Natural killer cell (primary cell): ENCODE measurements at regions not wholly inside any gene's neighbourhood (a gene's known extent, or its start where the extent isn't known, plus 50 kb on each side); places are given as distances from the start of the nearest gene placed in this dataset.

Source experiments
- ATAC-seq, 3 donors: fragments of 150-1000 bp in 2 of 3; fragments of 200-7000 bp in 1 of 3; cut with Tn5 transposase; 1 replicate in 1 of 3; 2 replicates in 2 of 3; pipeline ENCODE4 v1.10.0; 2021; ENCODE audit warnings: mild to moderate bottlenecking in 2 of 3, moderate library complexity in 2 of 3
- DNase-seq, 2 donors: peaks; one replicate each; pipeline versions ENCODE4 v3.0.0 to v3.0.0-alpha.2; 2013 to 2021; ENCODE audit warnings: mixed read lengths in 1 of 2
- H3K27ac ChIP-seq: one replicate; pipeline ENCODE4 v1.5.1; 2013; ENCODE audit warnings: mild to moderate bottlenecking, low read length
- H3K27me3 ChIP-seq: one replicate; pipeline ENCODE4 v1.6.1; 2013; ENCODE audit warnings: low read length; ENCODE audit not compliant: control insufficient read depth, insufficient read depth
- H3K36me3 ChIP-seq: one replicate; pipeline ENCODE4 v1.6.1; 2013; ENCODE audit warnings: low read length; ENCODE audit not compliant: control insufficient read depth, insufficient read depth
- H3K4me1 ChIP-seq: one replicate; pipeline ENCODE4 v1.6.1; 2013; ENCODE audit warnings: low read length; ENCODE audit not compliant: control insufficient read depth, insufficient read depth
- H3K4me3 ChIP-seq: one replicate; pipeline ENCODE4 v1.5.1; 2013; ENCODE audit warnings: low read length
- H3K9me3 ChIP-seq: one replicate; pipeline ENCODE4 v1.6.1; 2013; ENCODE audit warnings: low read length; ENCODE audit not compliant: control insufficient read depth, insufficient read depth
- H3K27ac Mint-ChIP-seq, 2 donors: one replicate each; pipeline ENCODE4 v1.8.0; 2022; ENCODE audit warnings: mild to moderate bottlenecking in 2 of 2, mixed read lengths in 2 of 2, moderate library complexity in 1 of 2
- H3K27me3 Mint-ChIP-seq, 2 donors: one replicate each; pipeline ENCODE4 v1.8.0; 2022; ENCODE audit warnings: low read depth in 2 of 2, mixed read lengths in 2 of 2
- H3K36me3 Mint-ChIP-seq: one replicate; pipeline ENCODE4 v1.8.0; 2022; ENCODE audit warnings: mixed read lengths
- H3K4me1 Mint-ChIP-seq, 2 donors: one replicate each; pipeline ENCODE4 v1.8.0; 2022; ENCODE audit warnings: mixed read lengths in 2 of 2
- H3K4me3 Mint-ChIP-seq: one replicate; pipeline ENCODE4 v1.8.0; 2022; ENCODE audit warnings: mild to moderate bottlenecking, moderate library complexity, mixed read lengths
- H3K9me3 Mint-ChIP-seq, 2 donors: one replicate each; pipeline ENCODE4 v1.8.0; 2022; ENCODE audit warnings: mixed read lengths in 2 of 2
- CTCF ChIP-seq: fragments of 200-600 bp; IDR thresholded peaks from one replicate; pipeline ENCODE4 v1.8.0; 2022; ENCODE audit warnings: antibody characterized with exemption
- WGBS: methylation state at CpG from one replicate; pipeline ENCODE4 v1.1.7; 2013; ENCODE audit warnings: missing lambda C conversion rate; ENCODE audit not compliant: insufficient coverage; 5-methylcytosine and 5-hydroxymethylcytosine counted together
- intact Hi-C: fragments of 100-400 bp; cut with micrococcal nuclease; formaldehyde crosslinking; loops from one replicate; pipeline ENCODE4 v1.14.2; 2022

- DNase-seq (no peak), ATAC-seq (no peak)
- Mint-ChIP-seq H3K4me3 (no peak overlapping the region), H3K27ac (no peak overlapping the region), H3K36me3 (no peaks in the 10 kb centered on the region), H3K9me3 (no peaks in the 10 kb centered on the region), H3K27me3 (no peaks in the 10 kb centered on the region), H3K4me1 (no peaks in the 10 kb centered on the region)
- Histone ChIP-seq H3K4me1 (no peaks in the 10 kb centered on the region), H3K27me3 (no peaks in the 10 kb centered on the region), H3K4me3 (no peak overlapping the region), H3K27ac (no peak overlapping the region), H3K36me3 (no peaks in the 10 kb centered on the region), H3K9me3 (no peaks in the 10 kb centered on the region)
- 94% methylated on average over 6 of the region's 6 CpGs for WGBS
- no peak for TF ChIP-seq CTCF
- intact Hi-C loops = no loop called here
These were observed 62.6 kb upstream of the NTF3 start for GRCh38 chr12:5369298-5369697.

DNA sequence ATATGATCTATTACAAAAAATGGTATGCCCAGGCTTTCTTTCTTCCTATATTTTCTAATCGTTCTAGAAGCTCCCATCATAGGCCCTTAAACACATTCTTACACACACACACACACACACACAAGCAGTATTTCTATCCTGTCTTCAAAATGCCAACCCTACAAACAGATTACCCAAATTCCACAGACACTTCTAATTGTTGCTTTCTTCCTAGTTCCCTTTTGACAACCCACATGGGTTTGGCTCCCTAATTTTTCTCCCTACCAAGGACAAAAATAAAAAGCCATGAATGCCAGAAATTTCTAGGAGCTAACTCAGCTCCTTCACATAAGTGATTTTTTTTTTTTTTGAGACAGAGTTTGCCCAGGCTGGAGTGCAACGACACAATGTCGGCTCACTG lies 60.3 kb upstream of the NTF3 start:
- no peaks in the 10 kb centered on the region for H3K4me1 ChIP-seq
- ATAC-seq (no peak), DNase-seq (no peak)
- H3K27ac ChIP-seq = no peak overlapping the region
- intact Hi-C loops = no loop called here
- H3K4me3 ChIP-seq = no peak overlapping the region
- TF ChIP-seq CTCF = no peak
- no peak overlapping the region for H3K27ac Mint-ChIP-seq
- 84% methylated on average over 3 of the region's 3 CpGs for WGBS
- no peaks in the 10 kb centered on the region for H3K27me3 ChIP-seq
- no peaks in the 10 kb centered on the region for H3K4me1 Mint-ChIP-seq
- no peaks in the 10 kb centered on the region for H3K36me3 ChIP-seq
- no peak overlapping the region for H3K4me3 Mint-ChIP-seq
- peaks cover 0 to 11% of the 10 kb centered on the region in 2 donors for H3K27me3 Mint-ChIP-seq
- H3K9me3 Mint-ChIP-seq = no peaks in the 10 kb centered on the region
- H3K9me3 ChIP-seq = no peaks in the 10 kb centered on the region
- H3K36me3 Mint-ChIP-seq = no peaks in the 10 kb centered on the region

DNA sequence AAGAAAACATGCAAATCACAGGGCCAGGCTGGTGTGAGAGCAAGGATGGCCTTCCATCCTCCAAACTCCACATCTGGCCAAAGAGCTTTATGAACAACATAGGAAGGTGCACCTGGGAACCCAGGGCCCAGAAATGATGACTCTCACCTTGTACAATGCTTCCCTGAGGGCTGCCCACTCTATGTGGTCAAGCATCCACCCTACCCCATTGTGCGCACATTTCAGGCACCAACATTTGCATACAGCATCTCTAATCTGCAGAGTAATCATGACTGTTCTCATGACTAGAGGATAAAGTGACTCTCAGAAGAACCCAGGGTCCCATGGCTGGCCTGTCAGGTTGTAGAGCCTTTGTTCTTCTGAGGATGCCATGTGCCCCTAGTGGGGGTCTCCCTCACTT lies 57.2 kb upstream of the NTF3 start:
- intact Hi-C loops = no loop called here
- Mint-ChIP-seq H3K4me3 (no peak overlapping the region), H3K36me3 (no peaks in the 10 kb centered on the region), H3K4me1 (no peaks in the 10 kb centered on the region), H3K9me3 (no peaks in the 10 kb centered on the region), H3K27ac (no peak overlapping the region), H3K27me3 (peaks cover 0 to 11% of the 10 kb centered on the region in 2 donors)
- 86% methylated on average over 1 of the region's 1 CpG for WGBS
- no peak for ATAC-seq
- Histone ChIP-seq H3K9me3 (no peaks in the 10 kb centered on the region), H3K27me3 (no peaks in the 10 kb centered on the region), H3K4me1 (no peaks in the 10 kb centered on the region), H3K27ac (no peak overlapping the region), H3K36me3 (no peaks in the 10 kb centered on the region), H3K4me3 (no peak overlapping the region)
- no peak for DNase-seq
- TF ChIP-seq CTCF = no peak

GRCh38 chr12:5375547-5376295 lies 56.2 kb upstream of the NTF3 start:
- Histone ChIP-seq H3K27ac (no peak overlapping the region), H3K9me3 (no peaks in the 10 kb centered on the region), H3K27me3 (no peaks in the 10 kb centered on the region), H3K4me1 (no peaks in the 10 kb centered on the region), H3K4me3 (no peak overlapping the region), H3K36me3 (no peaks in the 10 kb centered on the region)
- TF ChIP-seq CTCF = no peak
- no peaks in the 10 kb centered on the region for H3K4me1 Mint-ChIP-seq
- H3K9me3 Mint-ChIP-seq = no peaks in the 10 kb centered on the region
- intact Hi-C loops = no loop called here
- no peaks in the 10 kb centered on the region for H3K36me3 Mint-ChIP-seq
- H3K4me3 Mint-ChIP-seq = no peak overlapping the region
- H3K27me3 Mint-ChIP-seq = peaks cover 0 to 11% of the 10 kb centered on the region in 2 donors
- no peak for ATAC-seq
- H3K27ac Mint-ChIP-seq = no peak overlapping the region
- 75% methylated on average over 4 of the region's 5 CpGs for WGBS
- no peak for DNase-seq
